Stimulated activated CD4-positive, alpha-beta T cell treated with anti-CD3 and anti-CD28 coated beads, Interleukin-15, amount 100 ng/mL, for 24 hours (primary cell): ENCODE measurements at regions not wholly inside any gene's neighbourhood (a gene's known extent, or its start where the extent isn't known, plus 50 kb on each side); places are given as distances from the start of the nearest gene placed in this dataset.

Experiments used
- DNase-seq: peaks from one replicate; pipeline ENCODE4 v3.0.0-alpha.2; 2020

DNA sequence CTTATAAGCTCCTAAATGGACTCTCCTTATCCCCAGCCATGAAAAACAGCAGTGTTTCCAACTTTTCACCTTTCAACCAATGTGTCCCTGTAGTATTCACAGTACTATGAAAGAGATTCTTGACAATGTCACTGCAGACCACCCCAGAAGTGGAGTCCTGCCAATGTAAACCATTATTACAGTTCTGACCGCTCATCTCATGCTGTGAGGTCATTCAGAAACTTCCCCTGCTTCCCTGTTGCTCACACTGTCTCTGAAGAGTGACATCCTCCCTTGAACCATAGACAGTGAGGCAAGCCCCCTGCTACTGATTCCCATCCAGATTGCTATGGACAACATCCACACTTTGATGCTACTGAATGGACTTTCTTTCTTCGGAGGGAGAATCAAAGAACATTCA, 1523.7 kb upstream of the ACVR2A start:
- no peak for DNase-seq

DNA sequence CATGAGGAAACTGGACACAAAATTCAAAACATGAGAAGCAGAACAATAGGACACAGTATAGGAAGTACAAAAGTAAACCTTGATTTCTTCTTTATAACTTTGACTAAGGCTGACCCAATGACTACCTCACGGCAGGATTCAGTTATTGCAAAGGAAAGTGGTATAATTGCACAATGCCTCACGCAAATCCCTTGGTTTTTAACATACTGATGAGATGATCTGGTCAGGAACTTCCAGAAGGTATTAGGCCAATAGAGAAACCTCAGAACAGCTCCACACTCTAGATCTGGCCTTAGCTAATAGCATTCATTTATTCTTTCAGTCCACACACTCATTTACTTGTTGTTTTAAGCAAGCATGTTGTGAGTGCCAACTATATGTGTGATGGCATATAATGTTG, 1526.9 kb upstream of the ACVR2A start:
- no peak for DNase-seq

DNA sequence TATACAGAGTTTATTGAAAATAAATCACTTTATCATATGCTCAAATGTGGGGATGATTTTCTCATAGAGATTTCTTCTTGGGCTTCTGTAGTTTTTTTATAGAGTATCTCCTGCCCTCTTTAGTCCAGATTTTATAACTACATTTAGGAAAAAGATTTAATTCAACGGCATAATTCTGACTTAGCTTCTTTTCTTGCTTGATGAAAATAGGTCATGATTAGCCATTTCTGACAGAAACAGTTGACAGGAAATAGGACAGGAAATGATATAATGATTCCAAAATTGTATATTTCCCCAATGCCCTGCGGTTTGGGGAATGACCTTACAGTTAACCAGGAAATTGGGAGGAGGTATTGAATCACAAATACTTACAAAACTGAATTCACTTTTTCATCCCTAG, 1531.9 kb upstream of the ACVR2A start:
- no peak for DNase-seq

DNA sequence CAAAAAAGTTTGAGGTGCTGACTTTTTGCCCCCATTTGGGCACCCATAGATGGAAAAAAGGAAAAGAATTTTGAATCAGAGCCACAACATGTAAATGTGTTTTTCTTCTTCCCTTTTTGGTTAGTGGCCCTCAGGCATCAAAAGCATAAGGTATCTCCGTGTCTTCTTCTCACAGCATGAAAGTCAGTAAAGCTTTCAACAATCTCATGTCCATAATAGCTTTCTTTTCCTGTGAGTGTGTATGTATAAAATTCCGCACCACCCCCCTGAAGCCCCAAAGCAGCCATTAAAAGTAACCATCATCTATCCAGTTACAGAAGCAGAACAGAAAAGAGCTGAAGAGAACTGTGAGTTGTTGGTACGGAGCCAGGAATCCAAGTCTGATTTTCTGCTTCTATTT, 1539.7 kb upstream of the ACVR2A start:
- DNase-seq: no peak

DNA sequence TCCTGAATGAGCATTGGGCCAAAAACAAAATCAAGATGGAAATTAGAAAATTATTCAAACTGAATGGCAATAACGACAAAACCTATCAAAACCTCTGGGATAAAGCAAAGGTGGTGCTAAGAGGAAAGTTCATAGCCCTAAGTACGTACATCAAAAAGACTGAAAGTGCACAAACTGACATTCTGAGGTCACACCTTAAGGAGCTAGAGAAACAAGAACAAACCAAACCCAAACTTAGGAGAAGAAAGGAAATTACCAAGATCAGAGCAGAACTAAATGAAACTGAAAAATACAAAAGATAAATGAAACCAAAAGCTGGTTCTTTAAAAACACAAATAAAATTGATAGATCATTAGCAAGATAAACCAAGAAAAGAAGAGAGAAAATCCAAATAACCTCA, 1543.5 kb upstream of the ACVR2A start:
- no peak for DNase-seq

DNA sequence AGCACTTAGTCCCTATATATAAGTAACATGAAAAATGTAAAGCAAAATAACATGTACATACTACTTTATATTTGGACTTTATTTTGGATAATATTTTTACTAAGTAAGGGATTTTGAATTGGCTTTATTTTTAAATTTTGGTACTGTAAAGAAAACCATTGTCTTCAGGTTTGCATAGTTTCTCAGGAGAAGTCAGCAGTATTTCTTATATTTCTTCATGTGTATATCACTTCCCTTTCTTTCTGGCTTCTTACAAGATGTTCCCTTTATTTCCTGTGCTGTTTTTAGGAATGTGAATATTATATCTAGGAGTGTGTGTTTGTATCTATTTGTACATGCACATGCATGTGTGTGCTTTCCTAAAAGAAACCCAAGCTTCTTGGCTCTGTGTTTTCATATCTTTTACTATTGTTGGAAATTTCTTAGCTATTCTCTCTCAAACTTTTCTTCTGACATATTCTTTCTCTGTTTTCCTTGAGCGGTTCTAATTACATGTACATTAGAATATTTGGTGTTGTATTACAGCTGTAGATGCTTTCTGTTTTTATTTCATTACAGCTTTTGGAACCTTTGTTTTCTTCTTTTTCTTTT, 1549.7 kb upstream of the ACVR2A start:
- DNase-seq: no peak

DNA sequence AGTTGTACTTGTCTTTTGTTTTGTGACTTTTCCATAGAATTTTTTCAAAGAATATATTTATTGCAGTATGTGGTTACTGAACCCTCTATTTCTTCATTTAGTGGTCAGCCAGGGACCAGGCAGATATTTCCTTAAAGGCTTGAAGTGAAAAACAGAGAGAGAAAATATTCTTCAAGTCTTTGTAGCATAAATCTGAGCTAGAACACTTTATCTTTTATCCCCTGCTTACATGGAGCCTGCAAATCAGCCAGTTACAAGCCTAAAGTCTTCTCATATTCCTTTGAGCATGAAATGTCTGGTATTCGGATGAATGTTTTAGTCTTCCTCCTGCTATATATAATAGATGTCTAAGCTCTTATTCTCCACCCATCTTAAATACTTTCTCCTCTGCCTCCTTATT, 1557.5 kb upstream of the ACVR2A start:
- DNase-seq: no peak

DNA sequence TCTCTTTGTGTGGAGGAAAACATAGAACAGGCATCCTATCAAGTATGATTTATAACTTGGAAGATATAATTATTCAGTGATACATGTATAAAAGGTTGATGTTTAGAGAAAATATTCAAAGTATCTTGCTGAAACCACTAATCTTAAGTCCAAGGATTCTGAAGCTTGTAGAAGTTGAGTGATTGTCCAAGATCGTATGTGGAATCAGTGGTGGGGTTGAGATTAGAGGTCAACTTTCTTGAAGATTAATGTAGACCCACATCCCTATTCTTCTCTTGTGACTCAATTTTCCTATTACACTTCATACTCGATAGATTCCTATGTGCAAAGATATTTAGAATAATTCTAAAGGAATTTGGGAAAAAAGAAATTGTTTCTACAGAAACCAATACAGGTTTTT, 1565.9 kb upstream of the ACVR2A start:
- DNase-seq: no peak

DNA sequence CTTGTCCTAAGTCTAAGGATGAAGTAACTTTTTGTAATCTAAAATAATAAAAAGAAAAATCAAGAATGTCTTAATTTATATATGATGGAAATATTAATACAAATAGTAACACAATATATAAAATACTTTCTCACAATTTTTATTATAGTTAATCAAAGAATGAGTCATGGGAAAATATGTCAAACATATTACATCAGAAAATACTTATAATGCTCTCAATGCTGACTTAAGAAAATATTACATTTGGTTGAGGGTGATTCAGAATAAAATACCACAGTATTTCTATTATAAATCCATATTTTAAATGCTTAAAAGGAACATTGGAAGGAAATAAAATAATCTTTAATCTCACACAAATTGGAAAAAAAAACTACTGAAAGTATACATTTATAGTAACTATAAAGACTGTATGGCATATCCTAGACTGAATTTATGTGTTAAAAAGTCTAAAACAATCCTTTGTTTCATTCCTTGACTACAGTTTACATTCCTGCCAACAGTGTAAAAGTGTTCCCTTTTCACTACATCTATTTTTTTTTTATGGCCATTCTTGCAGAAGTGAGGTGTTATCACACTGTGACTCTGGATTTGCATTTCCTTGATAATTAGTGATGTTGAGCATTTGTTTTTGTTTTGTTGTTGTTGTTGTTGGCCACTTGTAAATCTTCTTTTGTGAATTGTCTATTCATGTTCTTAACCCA, 1573.5 kb upstream of the ACVR2A start:
- no peak for DNase-seq

DNA sequence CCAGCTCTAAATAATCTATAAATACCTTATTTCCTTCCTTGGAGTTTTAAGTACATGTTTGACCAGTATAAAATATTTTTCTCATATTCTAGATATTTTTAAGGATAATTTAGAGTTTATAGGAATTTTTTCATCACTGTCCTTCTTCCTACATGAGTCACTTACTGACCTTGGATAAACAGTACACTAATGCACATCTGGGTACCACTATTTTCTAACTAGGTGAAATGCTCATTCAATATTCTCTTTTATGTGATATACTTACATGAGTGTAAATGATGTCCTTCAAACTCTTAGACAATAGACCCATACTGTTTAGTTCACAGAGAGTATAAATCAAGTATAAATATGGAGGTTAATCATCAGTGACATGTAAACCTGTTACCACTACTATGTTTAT, 1574.2 kb upstream of the ACVR2A start:
- DNase-seq: no peak

DNA sequence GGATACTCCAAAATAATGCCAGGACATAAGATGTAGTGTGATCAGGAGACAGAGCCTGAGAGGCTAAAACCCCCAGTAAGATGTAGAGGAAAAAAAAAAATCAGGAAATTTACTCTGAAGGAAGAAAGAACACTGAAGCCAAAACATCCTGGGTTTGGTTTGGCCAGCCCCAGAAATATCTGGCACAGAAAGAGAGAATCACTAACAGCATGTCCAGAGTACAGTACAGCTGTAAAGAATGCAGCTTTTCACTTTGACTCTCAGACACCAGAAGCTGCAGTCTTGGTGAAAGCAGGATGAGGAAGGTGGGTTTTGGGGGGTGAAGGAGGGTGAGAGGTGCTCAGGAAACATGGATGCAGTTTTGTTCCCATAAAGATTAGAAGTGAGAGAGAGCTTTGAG, 1577.7 kb upstream of the ACVR2A start:
- DNase-seq: no peak

DNA sequence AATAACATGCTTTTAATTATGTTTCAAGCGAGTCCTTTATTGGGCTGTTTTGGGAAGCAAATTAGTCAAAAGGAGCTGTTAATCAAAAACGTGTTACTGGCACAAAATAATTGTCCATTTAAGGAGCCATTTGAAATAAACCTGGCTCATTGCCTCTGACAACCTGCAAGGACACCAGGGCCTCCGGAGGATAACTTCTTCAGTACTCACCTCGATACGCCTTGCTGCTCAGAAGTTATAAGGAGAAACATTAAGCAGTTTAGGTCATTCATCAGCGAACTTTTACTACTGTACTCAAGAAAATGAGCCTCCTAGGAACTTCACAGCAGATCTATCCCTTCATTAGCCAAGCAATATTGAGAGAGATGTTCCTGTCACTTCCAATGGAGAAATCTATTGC, 1579.2 kb upstream of the ACVR2A start:
- no peak for DNase-seq

DNA sequence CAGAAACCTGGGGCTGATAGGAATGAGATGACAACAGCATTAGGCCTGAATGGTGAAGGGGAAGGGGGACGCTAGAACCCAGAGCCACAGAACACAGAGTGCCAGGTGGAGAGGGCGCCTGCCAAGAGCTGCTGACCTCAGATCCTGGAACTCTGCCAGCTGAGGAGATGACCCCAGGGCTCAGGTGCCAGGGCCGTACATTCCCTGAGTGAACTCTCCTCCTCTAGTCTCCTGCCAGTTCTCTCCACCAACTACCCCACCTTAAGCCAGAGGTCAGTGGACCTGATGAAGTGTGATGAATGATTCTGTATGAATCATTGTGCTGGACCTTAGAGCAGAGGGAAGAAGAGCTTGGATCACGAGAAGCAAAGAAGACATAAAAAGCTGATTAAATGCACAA, 1582.2 kb upstream of the ACVR2A start:
- DNase-seq: no peak

DNA sequence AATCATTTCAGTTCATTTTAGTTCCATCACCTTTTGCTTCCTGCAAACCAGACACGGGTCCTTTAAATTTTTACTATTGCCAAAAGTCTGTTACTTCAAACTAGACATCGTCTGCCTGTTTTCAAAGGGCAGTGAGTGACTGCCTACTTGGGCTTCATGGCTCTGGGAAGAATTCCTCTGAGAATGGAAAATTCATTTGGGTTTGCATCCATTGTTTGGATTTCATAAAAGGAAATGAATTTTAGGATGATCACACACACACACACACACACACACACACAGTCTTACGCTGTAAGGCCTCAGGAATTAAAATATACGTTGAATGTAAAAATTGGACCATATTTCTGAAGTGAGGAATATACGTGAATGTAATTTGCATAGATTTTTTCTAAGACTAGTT, 1584.3 kb upstream of the ACVR2A start:
- DNase-seq: no peak

DNA sequence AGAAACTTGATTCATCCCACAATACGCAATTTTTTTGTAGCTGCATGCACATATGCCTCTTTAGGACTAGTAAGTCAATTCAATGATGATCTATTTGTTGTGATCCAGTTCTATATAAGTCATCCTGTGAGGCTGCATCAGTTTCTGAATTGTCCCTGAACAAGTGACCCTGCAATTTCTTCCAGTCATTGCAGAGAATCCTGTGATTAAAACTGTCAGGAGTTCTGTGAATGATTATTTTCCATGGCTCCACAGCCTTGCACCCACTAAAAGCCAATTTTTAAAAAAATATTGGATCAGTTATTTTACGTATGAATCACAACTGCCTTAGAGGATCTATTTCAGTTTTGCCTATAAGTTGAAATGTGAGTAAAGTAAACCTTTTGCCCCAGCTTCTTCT, 1585.0 kb upstream of the ACVR2A start:
- DNase-seq: no peak

DNA sequence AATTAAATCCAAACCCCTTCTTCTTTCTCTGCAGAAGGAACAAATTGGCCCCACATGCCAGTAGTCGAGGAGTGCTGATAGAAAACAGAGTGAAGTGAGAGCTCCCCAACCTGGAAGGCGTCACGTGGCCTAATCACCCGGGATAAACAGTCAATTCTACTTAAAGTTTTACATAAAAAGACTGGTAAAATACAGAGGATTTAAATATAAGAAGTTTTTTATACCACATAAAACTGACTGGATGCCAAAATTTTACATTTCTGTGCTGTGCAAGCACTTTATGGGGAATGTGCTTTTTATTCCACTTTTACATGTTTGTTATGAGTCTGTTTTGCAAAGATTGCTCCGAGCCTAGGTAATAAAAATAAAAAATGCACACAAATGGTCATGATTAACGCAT, 1586.8 kb upstream of the ACVR2A start:
- DNase-seq: no peak

DNA sequence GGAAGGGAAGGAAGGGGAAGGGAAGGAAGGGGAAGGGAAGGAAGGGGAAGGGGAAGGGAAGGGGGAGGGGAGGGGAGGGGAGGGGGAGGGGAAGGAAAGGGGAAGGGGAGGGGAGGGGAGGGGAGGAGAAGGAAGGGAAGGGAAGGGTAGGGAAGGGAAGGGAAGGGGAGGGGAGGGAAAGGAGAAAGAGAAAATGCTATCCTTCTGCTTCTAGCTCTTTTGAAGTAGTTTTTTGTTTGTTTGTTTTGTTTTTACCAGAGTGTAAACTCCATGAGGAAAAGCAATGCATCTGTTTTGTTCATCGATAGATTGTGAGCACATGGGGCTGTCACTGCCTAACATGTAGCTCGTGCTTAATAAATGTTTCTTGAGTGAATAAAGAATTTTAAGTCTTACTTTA, 1592.7 kb upstream of the ACVR2A start:
- no peak for DNase-seq

DNA sequence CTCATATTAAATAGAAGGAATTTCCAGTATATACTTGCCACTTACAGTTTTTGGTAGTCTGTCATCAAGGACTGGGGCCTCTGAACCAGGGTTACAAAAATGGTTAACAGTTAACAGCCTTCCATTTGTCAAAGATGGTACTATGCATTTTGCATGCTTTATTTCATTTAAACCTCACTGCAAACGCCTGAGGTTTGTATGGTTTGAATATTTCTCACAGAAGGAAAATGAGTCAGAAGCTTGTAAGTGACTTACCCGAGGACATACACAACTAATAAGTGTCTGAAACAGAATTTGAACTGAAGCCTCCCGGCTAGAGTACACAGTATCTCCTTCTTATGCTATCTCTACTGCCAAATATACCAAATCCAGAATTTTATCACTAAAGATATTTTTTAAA, 1593.5 kb upstream of the ACVR2A start:
- DNase-seq: no peak

DNA sequence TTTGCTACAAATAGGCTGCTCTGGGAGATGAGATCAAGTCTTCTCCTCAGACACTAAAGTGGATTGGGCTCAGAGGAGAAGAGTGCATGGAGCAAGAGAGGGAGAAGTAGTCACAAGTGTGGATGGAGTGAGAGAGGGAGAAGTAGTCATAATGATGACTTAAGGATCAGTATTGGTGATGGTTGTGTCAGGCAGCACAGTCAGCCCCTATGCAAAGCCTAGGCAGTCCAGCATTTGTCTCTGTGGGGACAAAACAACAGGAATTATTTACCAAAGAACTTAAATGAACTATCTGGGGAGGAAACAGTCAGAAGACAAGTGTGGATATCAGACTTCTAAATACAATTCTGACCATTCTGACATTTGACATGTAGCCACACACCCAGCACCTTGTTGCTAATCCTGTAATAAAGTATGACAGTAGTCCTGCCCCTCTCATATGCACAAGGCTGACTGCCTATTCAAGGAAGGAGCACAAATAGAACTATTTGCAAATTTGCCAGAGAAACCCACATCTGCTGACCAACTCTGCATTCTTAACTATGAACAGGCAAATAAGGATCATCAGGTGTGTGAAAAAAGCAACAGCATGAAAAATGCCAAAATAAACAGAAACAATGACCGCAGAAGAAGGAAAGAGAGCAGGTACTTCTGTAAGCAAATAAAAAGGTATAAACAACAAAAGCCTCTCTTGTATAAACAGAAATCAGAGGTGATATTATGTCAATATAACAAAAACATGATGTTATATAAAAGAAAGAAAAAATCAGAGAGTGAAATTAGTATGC, 1597.9 kb upstream of the ACVR2A start:
- DNase-seq: no peak

DNA sequence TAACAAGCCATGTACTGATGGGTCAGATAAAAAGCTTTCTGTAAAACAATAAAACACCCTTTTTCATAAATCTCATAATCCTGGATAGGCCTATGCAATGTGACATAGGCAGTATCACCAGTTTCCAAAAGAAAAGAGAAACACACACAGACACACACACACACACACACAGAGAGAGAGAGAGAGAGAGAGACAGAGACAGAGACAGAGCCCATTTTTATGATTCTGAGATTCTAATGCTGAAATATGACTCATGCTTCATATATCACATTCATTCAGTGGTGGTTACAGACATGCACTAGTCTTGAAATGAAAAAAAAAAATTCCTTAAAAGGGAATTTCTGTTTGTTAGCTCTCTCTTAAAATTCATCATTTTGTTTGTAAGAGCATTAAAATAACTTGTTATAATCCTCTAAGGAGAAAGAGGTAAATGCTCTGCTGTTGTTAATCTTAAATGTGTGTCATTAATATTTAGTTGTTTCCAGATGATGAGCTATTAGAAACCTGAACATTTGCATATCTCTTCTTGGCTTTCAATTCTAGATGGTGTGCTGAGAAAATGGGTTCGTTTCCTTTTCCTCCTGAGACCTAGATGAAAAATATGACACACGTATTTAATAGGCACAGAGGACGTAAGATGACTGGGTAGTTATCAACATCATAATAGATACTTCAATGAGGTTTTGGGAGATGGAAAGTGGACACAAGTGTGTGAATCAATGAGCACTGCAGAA, 1598.7 kb upstream of the ACVR2A start:
- DNase-seq: no peak

DNA sequence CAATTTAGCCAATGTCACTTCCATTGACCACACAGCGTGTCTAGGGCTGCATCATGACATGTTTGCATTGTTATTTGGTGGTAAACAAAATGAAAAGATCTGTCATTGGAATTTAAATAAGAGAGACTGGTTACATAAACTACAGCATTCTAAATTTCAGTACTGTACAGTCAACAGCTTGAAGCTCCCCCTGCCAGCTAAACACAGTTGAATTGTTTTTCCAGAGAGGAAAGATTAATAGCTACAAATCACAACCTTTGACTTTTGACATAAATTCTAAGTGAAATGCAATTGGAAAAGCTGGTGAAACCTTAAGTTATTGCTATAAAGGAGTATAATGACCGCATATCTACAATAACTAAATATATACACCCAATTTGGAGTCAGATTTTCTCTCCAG, 1600.0 kb upstream of the ACVR2A start:
- DNase-seq: no peak

DNA sequence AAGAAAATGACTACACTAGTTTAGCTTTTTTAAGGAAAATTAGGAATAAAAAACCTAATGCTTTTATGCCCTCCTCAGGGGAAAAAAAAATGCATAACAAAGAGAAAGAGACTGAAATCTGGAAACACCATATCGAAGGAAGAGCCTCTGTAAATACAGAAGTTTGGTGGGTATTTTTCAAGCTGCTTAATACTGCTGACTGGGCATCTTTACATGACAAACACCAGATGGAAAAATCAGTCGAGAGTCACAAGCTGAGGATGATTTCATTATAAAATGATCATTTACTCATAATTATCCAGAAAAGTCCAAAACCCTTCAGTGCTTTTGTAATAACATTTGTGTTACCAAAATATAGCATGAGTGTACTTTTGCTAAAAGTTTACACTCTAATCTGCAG, 1600.7 kb upstream of the ACVR2A start:
- DNase-seq: no peak

DNA sequence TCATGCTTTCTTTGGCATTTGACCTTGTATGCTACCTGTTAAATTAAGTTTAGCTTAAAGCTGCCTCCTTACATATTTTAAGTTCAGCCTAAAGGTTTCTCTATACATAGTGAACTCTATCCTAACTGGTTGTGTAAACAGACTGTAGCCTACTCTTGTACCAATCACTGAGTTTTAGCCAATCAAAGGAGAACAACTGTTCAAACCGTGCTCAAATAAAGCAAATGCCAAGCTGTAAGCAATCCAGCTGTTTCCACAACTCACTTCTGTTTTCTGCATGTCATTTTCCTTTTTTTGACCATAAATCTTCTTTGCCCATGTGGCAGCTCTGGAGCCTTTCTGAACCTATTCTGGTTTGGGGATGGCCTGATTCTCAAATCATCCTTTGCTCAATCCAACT, 1603.8 kb upstream of the ACVR2A start:
- DNase-seq: no peak

DNA sequence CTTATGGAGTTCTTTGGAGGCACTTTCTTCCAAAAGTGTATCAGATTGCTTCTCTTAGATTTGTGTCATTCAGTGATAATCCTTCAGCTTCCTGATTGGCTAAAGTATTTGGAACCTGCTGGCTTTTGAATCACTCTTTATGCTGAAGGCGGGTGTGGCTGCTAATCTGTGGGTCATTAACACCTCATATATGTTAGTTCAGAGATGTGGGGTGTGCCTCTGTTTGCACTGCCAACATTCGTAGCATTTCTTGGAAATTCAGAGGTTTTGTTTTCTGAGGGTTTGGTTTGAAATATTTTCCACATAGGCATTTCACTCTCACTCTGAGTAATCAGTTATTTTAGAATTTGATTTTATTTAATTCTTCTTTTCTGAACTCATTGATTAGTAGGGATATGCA, 1604.4 kb upstream of the ACVR2A start:
- DNase-seq: no peak
